ENCODE measurements at regions not wholly inside any gene's neighbourhood (a gene's known extent, or its start where the extent isn't known, plus 50 kb on each side); places are given as distances from the start of the nearest gene placed in this dataset.
"Not testable (repeated sequence)": the region's sequence is repeated elsewhere in the genome, so short reads cannot be mapped to it uniquely, and the experiment has no call there.

- H3K9me3 ChIP-seq (ENCODE audit: control extremely low read depth in 1 of 5, control insufficient read depth in 4 of 5, insufficient read depth in 2 of 5, low read depth in 1 of 5, low read length in 4 of 5); H3K27me3 ChIP-seq (replicated peaks in 2 of 5; ENCODE audit: control insufficient read depth in 4 of 5, insufficient read depth in 5 of 5, low read length in 4 of 5); POLR2A ChIA-PET; H3K4me3 ChIP-seq (ENCODE audit: control insufficient read depth in 1 of 7, extremely low read depth in 1 of 7, insufficient read depth in 4 of 7, low read depth in 2 of 7, low read length in 6 of 7); DNase-seq; H3K36me3 ChIP-seq (ENCODE audit: control insufficient read depth in 4 of 4, insufficient read depth in 4 of 4, low read length in 3 of 4); H3K27ac ChIP-seq (ENCODE audit: insufficient read depth in 1 of 2, low read depth in 1 of 2, low read length in 2 of 2, poor library complexity in 1 of 2, severe bottlenecking in 2 of 2); H3K4me1 ChIP-seq (ENCODE audit: control extremely low read depth in 1 of 4, control insufficient read depth in 4 of 4, insufficient read depth in 4 of 4, low read length in 3 of 4); CTCF ChIA-PET: not testable (repeated sequence)
- WGBS (ENCODE audit: insufficient coverage) = 100% methylated on average over 2 of the region's 8 CpGs
Observed at GRCh38 chr10:125588738-125589137, 94.2 kb downstream of the TEX36 start.

- CTCF ChIA-PET = interaction anchor here (1.1 kb wide), 1 partner anchor 10 kb away, joined by 4 read pairs; no protein-coding TSS in a partner anchor
- POLR2A ChIA-PET = no interaction called here
Observed at GRCh38 chr10:125584954-125585353, 98.0 kb downstream of the TEX36 start.

GRCh38 chr10:125578658-125579315 lies 104.2 kb downstream of the TEX36 start:
- ChIA-PET CTCF (no interaction called here), POLR2A (no interaction called here)
- 69% methylated on average over 5 of the region's 7 CpGs for WGBS (ENCODE audit: insufficient coverage)
- Histone ChIP-seq H3K9me3 (ENCODE audit: control extremely low read depth in 1 of 5, control insufficient read depth in 4 of 5, insufficient read depth in 2 of 5, low read depth in 1 of 5, low read length in 4 of 5) (peaks cover 0 to 8% (median 6%) of the 10 kb centered on the region in 5 experiments), H3K36me3 (ENCODE audit: control insufficient read depth in 4 of 4, insufficient read depth in 4 of 4, low read length in 3 of 4) (no peaks in the 10 kb centered on the region), H3K4me3 (ENCODE audit: control insufficient read depth in 1 of 7, extremely low read depth in 1 of 7, insufficient read depth in 4 of 7, low read depth in 2 of 7, low read length in 6 of 7) (no peak overlapping the region), H3K4me1 (ENCODE audit: control extremely low read depth in 1 of 4, control insufficient read depth in 4 of 4, insufficient read depth in 4 of 4, low read length in 3 of 4) (no peaks in the 10 kb centered on the region), H3K27ac (ENCODE audit: insufficient read depth in 1 of 2, low read depth in 1 of 2, low read length in 2 of 2, poor library complexity in 1 of 2, severe bottlenecking in 2 of 2) (no peak overlapping the region), H3K27me3 (replicated peaks in 2 of 5; ENCODE audit: control insufficient read depth in 4 of 5, insufficient read depth in 5 of 5, low read length in 4 of 5) (peaks cover 0 to under 1% (median 0%) of the 10 kb centered on the region in 5 experiments)
- no peak for DNase-seq

More at GRCh38 chr10:125584954-125585353, 98.0 kb downstream of the TEX36 start:
- Histone ChIP-seq H3K9me3 (ENCODE audit: control extremely low read depth in 1 of 5, control insufficient read depth in 4 of 5, insufficient read depth in 2 of 5, low read depth in 1 of 5, low read length in 4 of 5) (peaks cover 0 to 5% (median 0%) of the 10 kb centered on the region in 5 experiments), H3K4me3 (ENCODE audit: control insufficient read depth in 1 of 7, extremely low read depth in 1 of 7, insufficient read depth in 4 of 7, low read depth in 2 of 7, low read length in 6 of 7) (no peak overlapping the region), H3K36me3 (ENCODE audit: control insufficient read depth in 4 of 4, insufficient read depth in 4 of 4, low read length in 3 of 4) (no peaks in the 10 kb centered on the region), H3K27ac (ENCODE audit: insufficient read depth in 1 of 2, low read depth in 1 of 2, low read length in 2 of 2, poor library complexity in 1 of 2, severe bottlenecking in 2 of 2) (no peak overlapping the region), H3K27me3 (replicated peaks in 2 of 5; ENCODE audit: control insufficient read depth in 4 of 5, insufficient read depth in 5 of 5, low read length in 4 of 5) (peaks cover 0 to 4% (median 0%) of the 10 kb centered on the region in 5 experiments), H3K4me1 (ENCODE audit: control extremely low read depth in 1 of 4, control insufficient read depth in 4 of 4, insufficient read depth in 4 of 4, low read length in 3 of 4) (no peaks in the 10 kb centered on the region)
- 84% methylated on average over 4 of the region's 4 CpGs for WGBS (ENCODE audit: insufficient coverage)
- no peak for DNase-seq

GRCh38 chr10:125575843-125576242 lies 107.1 kb downstream of the TEX36 start:
- no peak for DNase-seq
- Histone ChIP-seq H3K27me3 (replicated peaks in 2 of 5; ENCODE audit: control insufficient read depth in 4 of 5, insufficient read depth in 5 of 5, low read length in 4 of 5) (peaks cover 0 to under 1% (median 0%) of the 10 kb centered on the region in 5 experiments), H3K36me3 (ENCODE audit: control insufficient read depth in 4 of 4, insufficient read depth in 4 of 4, low read length in 3 of 4) (no peaks in the 10 kb centered on the region), H3K9me3 (ENCODE audit: control extremely low read depth in 1 of 5, control insufficient read depth in 4 of 5, insufficient read depth in 2 of 5, low read depth in 1 of 5, low read length in 4 of 5) (peaks cover 0 to 7% (median 6%) of the 10 kb centered on the region in 5 experiments), H3K4me1 (ENCODE audit: control extremely low read depth in 1 of 4, control insufficient read depth in 4 of 4, insufficient read depth in 4 of 4, low read length in 3 of 4) (no peaks in the 10 kb centered on the region), H3K27ac (ENCODE audit: insufficient read depth in 1 of 2, low read depth in 1 of 2, low read length in 2 of 2, poor library complexity in 1 of 2, severe bottlenecking in 2 of 2) (no peak overlapping the region), H3K4me3 (ENCODE audit: control insufficient read depth in 1 of 7, extremely low read depth in 1 of 7, insufficient read depth in 4 of 7, low read depth in 2 of 7, low read length in 6 of 7) (no peak overlapping the region)
- 93% methylated on average over 4 of the region's 4 CpGs for WGBS (ENCODE audit: insufficient coverage)
- ChIA-PET POLR2A (no interaction called here), CTCF (no interaction called here)

- Histone ChIP-seq H3K27ac (ENCODE audit: insufficient read depth in 1 of 2, low read depth in 1 of 2, low read length in 2 of 2, poor library complexity in 1 of 2, severe bottlenecking in 2 of 2) (no peak overlapping the region), H3K9me3 (ENCODE audit: control extremely low read depth in 1 of 5, control insufficient read depth in 4 of 5, insufficient read depth in 2 of 5, low read depth in 1 of 5, low read length in 4 of 5) (peaks cover 0 to 4% (median 0%) of the 10 kb centered on the region in 5 experiments), H3K4me1 (ENCODE audit: control extremely low read depth in 1 of 4, control insufficient read depth in 4 of 4, insufficient read depth in 4 of 4, low read length in 3 of 4) (no peaks in the 10 kb centered on the region), H3K4me3 (ENCODE audit: control insufficient read depth in 1 of 7, extremely low read depth in 1 of 7, insufficient read depth in 4 of 7, low read depth in 2 of 7, low read length in 6 of 7) (no peak overlapping the region), H3K27me3 (replicated peaks in 2 of 5; ENCODE audit: control insufficient read depth in 4 of 5, insufficient read depth in 5 of 5, low read length in 4 of 5) (peaks cover 0 to 3% (median 0%) of the 10 kb centered on the region in 5 experiments), H3K36me3 (ENCODE audit: control insufficient read depth in 4 of 4, insufficient read depth in 4 of 4, low read length in 3 of 4) (no peaks in the 10 kb centered on the region)
- 98% methylated on average over 4 of the region's 4 CpGs for WGBS (ENCODE audit: insufficient coverage)
- POLR2A ChIA-PET = no interaction called here
- CTCF ChIA-PET = no interaction called here
- DNase-seq = no peak
Observed at GRCh38 chr10:125568156-125568555, 114.8 kb downstream of the TEX36 start.

- Histone ChIP-seq H3K27me3 (replicated peaks in 2 of 5; ENCODE audit: control insufficient read depth in 4 of 5, insufficient read depth in 5 of 5, low read length in 4 of 5) (peaks cover 0 to 3% (median 0%) of the 10 kb centered on the region in 5 experiments), H3K9me3 (ENCODE audit: control extremely low read depth in 1 of 5, control insufficient read depth in 4 of 5, insufficient read depth in 2 of 5, low read depth in 1 of 5, low read length in 4 of 5) (peaks cover 0 to 4% (median 0%) of the 10 kb centered on the region in 5 experiments), H3K4me1 (ENCODE audit: control extremely low read depth in 1 of 4, control insufficient read depth in 4 of 4, insufficient read depth in 4 of 4, low read length in 3 of 4) (no peaks in the 10 kb centered on the region), H3K36me3 (ENCODE audit: control insufficient read depth in 4 of 4, insufficient read depth in 4 of 4, low read length in 3 of 4) (no peaks in the 10 kb centered on the region), H3K27ac (ENCODE audit: insufficient read depth in 1 of 2, low read depth in 1 of 2, low read length in 2 of 2, poor library complexity in 1 of 2, severe bottlenecking in 2 of 2) (no peak overlapping the region), H3K4me3 (ENCODE audit: control insufficient read depth in 1 of 7, extremely low read depth in 1 of 7, insufficient read depth in 4 of 7, low read depth in 2 of 7, low read length in 6 of 7) (no peak overlapping the region)
- no peak for DNase-seq
- CTCF ChIA-PET = no interaction called here
- WGBS (ENCODE audit: insufficient coverage) = 83% methylated on average over 4 of the region's 6 CpGs
- POLR2A ChIA-PET = no interaction called here
Observed at GRCh38 chr10:125567529-125567928, 115.4 kb downstream of the TEX36 start.

GRCh38 chr10:125565046-125565445 lies 117.9 kb downstream of the TEX36 start:
- DNase-seq = no peak

More at GRCh38 chr10:125565046-125565445, 117.9 kb downstream of the TEX36 start:
- Histone ChIP-seq H3K27me3 (replicated peaks in 2 of 5; ENCODE audit: control insufficient read depth in 4 of 5, insufficient read depth in 5 of 5, low read length in 4 of 5) (peaks cover 0 to 6% (median 0%) of the 10 kb centered on the region in 5 experiments), H3K27ac (ENCODE audit: insufficient read depth in 1 of 2, low read depth in 1 of 2, low read length in 2 of 2, poor library complexity in 1 of 2, severe bottlenecking in 2 of 2) (no peak overlapping the region), H3K4me3 (ENCODE audit: control insufficient read depth in 1 of 7, extremely low read depth in 1 of 7, insufficient read depth in 4 of 7, low read depth in 2 of 7, low read length in 6 of 7) (no peak overlapping the region), H3K4me1 (ENCODE audit: control extremely low read depth in 1 of 4, control insufficient read depth in 4 of 4, insufficient read depth in 4 of 4, low read length in 3 of 4) (no peaks in the 10 kb centered on the region), H3K36me3 (ENCODE audit: control insufficient read depth in 4 of 4, insufficient read depth in 4 of 4, low read length in 3 of 4) (no peaks in the 10 kb centered on the region), H3K9me3 (ENCODE audit: control extremely low read depth in 1 of 5, control insufficient read depth in 4 of 5, insufficient read depth in 2 of 5, low read depth in 1 of 5, low read length in 4 of 5) (peaks cover 0 to 4% (median 0%) of the 10 kb centered on the region in 5 experiments)
- ChIA-PET CTCF (no interaction called here), POLR2A (interaction anchor here (0.7 kb wide), 1 partner anchor 35 kb away, joined by 3 read pairs; no protein-coding TSS in a partner anchor)
- 86% methylated on average over 2 of the region's 6 CpGs for WGBS (ENCODE audit: insufficient coverage)

Data from common myeloid progenitor, CD34-positive (primary cell).